RWPE2 (cell line): ENCODE measurements at regions not wholly inside any gene's neighbourhood (a gene's known extent, or its start where the extent isn't known, plus 50 kb on each side); places are given as distances from the start of the nearest gene placed in this dataset.

Experiments
- ATAC-seq: fragments of 200-7000 bp; cut with Tn5 transposase; 3 replicates; pipeline ENCODE4 v1.9.1; 2021; ENCODE audit warnings: low read depth
- DNase-seq: peaks from one replicate; pipeline ENCODE4 v3.0.0-alpha.2; 2020; ENCODE audit warnings: low spot score
- H3K27ac ChIP-seq: fragments of 450-650 bp; 2 replicates; pipeline ENCODE4 v1.5.1; 2017; ENCODE audit warnings: mild to moderate bottlenecking; ENCODE audit not compliant: poor library complexity, severe bottlenecking
- H3K27me3 ChIP-seq: fragments of 250-450 bp; sonication (Bioruptor Pico); 2 replicates; pipeline ENCODE4 v1.5.1; 2021; ENCODE audit warnings: mild to moderate bottlenecking, moderate library complexity; ENCODE audit not compliant: insufficient read depth, poor library complexity, severe bottlenecking
- H3K36me3 ChIP-seq: fragments of 250-450 bp; sonication (Bioruptor Pico); 2 replicates; pipeline ENCODE4 v1.5.1; 2020; ENCODE audit warnings: low read depth, mild to moderate bottlenecking, moderate library complexity
- H3K4me1 ChIP-seq: fragments of 250-450 bp; sonication (Bioruptor Pico); 2 replicates; pipeline ENCODE4 v1.5.1; 2021; ENCODE audit warnings: mild to moderate bottlenecking, moderate library complexity; ENCODE audit not compliant: insufficient read depth, poor library complexity, severe bottlenecking
- H3K4me3 ChIP-seq: fragments of 250-450 bp; sonication (Bioruptor Pico); 2 replicates; pipeline ENCODE4 v1.5.1; 2021; ENCODE audit warnings: mild to moderate bottlenecking, moderate library complexity; ENCODE audit not compliant: severe bottlenecking
- H3K9me3 ChIP-seq: fragments of 250-450 bp; sonication (Bioruptor Pico); 2 replicates; pipeline ENCODE4 v1.5.1; 2021; ENCODE audit warnings: mild to moderate bottlenecking, moderate library complexity; ENCODE audit not compliant: severe bottlenecking
- TF ChIP-seq, protein P1 (sequence below): fragments of 450-650 bp; IDR thresholded peaks from one replicate; pipeline ENCODE4 v1.5.1; 2017; ENCODE audit warnings: mild to moderate bottlenecking, moderate library complexity; ENCODE audit not compliant: poor library complexity, severe bottlenecking

DNA sequence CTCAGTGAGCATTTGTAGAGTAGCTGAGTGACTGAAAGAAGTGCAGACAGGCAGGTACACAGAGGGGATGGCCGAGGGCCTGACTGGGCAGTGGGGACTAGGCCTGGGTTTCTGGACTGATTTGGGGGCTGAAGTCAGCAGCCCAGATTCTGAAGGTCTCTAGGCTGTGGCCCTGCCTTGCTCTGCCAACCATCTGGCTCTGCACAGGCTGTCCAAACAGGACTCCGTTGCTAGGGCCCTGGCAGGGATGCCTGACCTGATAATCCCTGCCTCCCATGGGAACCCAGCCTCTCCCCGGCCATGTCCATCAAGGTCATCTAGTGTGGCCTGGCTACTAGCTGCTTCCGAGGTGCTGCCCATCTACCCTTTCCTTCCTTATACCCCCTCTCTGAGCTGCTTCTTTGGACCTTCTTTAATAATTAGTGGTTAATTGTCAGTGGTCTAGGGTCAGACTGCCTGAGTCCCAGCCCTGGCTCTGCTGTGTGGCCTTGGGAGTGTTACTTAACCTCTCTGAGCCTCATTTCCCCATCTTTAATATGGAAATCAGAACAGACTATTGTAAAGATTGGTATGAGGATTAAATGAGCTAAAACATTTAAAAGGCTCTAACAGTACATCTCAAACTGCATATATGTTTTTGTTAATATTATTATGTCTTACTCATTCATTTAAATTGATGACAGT, 137.9 kb downstream of the VEGFA start:
- TF ChIP-seq, protein P1, sequence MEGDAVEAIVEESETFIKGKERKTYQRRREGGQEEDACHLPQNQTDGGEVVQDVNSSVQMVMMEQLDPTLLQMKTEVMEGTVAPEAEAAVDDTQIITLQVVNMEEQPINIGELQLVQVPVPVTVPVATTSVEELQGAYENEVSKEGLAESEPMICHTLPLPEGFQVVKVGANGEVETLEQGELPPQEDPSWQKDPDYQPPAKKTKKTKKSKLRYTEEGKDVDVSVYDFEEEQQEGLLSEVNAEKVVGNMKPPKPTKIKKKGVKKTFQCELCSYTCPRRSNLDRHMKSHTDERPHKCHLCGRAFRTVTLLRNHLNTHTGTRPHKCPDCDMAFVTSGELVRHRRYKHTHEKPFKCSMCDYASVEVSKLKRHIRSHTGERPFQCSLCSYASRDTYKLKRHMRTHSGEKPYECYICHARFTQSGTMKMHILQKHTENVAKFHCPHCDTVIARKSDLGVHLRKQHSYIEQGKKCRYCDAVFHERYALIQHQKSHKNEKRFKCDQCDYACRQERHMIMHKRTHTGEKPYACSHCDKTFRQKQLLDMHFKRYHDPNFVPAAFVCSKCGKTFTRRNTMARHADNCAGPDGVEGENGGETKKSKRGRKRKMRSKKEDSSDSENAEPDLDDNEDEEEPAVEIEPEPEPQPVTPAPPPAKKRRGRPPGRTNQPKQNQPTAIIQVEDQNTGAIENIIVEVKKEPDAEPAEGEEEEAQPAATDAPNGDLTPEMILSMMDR, result no peak
- no peaks in the 10 kb centered on the region for H3K9me3 ChIP-seq
- H3K4me1 ChIP-seq, result peaks cover 13% of the 10 kb centered on the region
- H3K27me3 ChIP-seq, result no peaks in the 10 kb centered on the region
- H3K36me3 ChIP-seq, result no peaks in the 10 kb centered on the region
- ATAC-seq (no peak), DNase-seq (no peak)
- no peak overlapping the region for H3K27ac ChIP-seq
- H3K4me3 ChIP-seq, result no peak overlapping the region

DNA sequence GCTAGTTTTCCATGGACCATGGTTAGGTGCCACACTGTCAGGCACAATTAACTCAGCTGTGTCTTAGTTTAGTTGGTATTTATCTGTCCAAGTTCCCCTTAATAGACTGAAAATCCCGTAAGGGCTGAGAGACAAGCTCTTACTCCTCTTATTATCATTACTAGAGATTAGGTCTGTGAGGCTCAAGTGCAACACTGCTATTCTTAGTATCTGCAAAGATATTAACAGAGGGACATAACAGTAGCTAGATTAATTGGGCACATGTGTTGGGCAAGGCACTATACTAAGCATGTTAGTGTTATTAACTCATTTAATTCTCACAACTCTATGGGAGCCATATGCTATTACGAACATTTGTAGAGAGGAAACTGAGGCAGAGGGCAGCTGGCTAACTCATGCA, 137.3 kb downstream of the VEGFA start:
- Histone ChIP-seq H3K27me3 (no peaks in the 10 kb centered on the region), H3K27ac (no peak overlapping the region), H3K4me1 (peaks cover 13% of the 10 kb centered on the region), H3K9me3 (no peaks in the 10 kb centered on the region), H3K4me3 (no peak overlapping the region), H3K36me3 (no peaks in the 10 kb centered on the region)
- TF ChIP-seq, protein P1, result no peak
- DNase-seq (no peak), ATAC-seq (no peak)

DNA sequence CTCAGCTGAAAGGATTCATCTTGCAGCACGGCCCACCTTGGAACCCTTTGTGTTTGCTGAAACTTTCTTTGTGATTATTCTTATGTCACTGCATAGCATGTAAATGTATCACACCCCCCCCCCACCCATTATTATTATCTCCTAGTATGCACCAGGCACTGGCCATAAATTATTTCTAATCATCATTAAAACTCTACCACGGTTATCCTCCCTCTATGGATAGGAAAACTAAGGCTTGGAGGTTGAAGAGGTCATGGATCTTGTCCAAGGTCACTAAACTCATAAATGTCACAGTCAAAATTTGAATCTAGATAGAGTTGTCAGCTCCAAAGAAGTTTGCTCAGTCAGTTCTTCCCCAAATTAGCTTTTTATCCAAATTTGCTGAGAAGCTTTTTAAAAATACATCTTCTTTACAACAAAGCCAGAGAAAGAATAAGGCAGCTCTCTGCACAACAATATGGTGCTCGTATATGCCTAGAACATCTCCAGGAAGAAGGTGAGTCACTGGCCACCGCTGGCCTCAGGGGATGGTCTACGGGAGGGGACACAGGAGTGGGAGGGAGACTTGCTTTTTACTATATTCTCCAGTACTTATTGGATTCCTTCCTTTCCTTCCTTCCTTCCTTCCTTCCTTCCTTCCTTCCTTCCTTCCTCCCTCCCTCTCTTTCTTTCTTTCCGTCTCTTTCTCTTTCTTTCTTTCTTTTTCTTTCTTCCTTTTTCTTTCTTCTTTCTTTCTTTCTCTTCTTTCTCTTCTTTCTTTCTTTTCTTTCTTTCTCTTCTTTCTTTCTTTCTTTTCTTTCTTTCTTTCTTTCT, 134.5 kb downstream of the VEGFA start:
- Histone ChIP-seq H3K27me3 (no peaks in the 10 kb centered on the region), H3K27ac (no peak overlapping the region), H3K4me3 (no peak overlapping the region), H3K9me3 (no peaks in the 10 kb centered on the region), H3K4me1 (no peaks in the 10 kb centered on the region), H3K36me3 (no peaks in the 10 kb centered on the region)
- ATAC-seq (no peak), DNase-seq (no peak)
- TF ChIP-seq, protein P1, result no peak

DNA sequence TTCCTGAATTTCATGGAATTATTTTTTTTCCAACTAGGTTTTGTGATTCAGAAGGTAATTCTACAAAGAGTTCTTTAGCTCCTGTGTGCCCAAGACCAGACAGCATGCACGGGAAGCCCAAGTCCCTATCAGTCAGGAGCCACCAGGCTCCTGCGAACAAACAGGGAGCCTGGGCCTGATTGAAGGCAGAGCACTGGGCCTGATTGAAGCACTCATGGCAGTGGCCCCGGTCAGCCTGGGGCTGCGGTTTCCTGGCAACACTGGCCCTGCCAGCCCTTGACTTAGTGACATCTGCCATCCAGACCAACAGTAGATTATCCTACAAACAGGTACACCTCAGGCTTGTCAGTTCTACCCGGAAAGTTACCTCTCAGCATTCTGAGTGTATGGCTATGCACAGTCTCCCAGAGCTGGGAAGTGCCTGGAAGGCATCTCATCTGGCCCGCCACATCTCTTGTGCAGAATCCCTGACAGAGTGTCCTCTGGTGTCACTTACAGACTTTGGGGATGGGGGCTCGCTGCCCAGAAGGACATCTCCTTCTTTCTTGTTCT, 133.8 kb downstream of the VEGFA start:
- DNase-seq (no peak), ATAC-seq (no peak)
- Histone ChIP-seq H3K4me1 (no peaks in the 10 kb centered on the region), H3K36me3 (no peaks in the 10 kb centered on the region), H3K27ac (no peak overlapping the region), H3K27me3 (no peaks in the 10 kb centered on the region), H3K4me3 (no peak overlapping the region), H3K9me3 (no peaks in the 10 kb centered on the region)
- TF ChIP-seq, protein P1, result no peak
